B cell (primary cell): ENCODE measurements at regions not wholly inside any gene's neighbourhood (a gene's known extent, or its start where the extent isn't known, plus 50 kb on each side); places are given as distances from the start of the nearest gene placed in this dataset.

ENCODE experiments used
- CTCF ChIP-seq: fragments of 200-600 bp; IDR thresholded peaks from one replicate; pipeline ENCODE4 v1.8.0; 2022; ENCODE audit warnings: antibody characterized with exemption, mild to moderate bottlenecking
- EZH2 ChIP-seq: IDR thresholded peaks from 2 replicates; pipeline ENCODE4 v1.6.1; 2012; ENCODE audit warnings: borderline replicate concordance, low read depth, mild to moderate bottlenecking, moderate library complexity, low read length; ENCODE audit not compliant: insufficient read depth, poor library complexity, severe bottlenecking

GRCh38 chr14:97221572-97222285, 424.5 kb downstream of the VRK1 start:
- no peak for TF ChIP-seq CTCF
- no peak for TF ChIP-seq EZH2
